Frontal cortex (tissue), 3 donors: ENCODE measurements at regions not wholly inside any gene's neighbourhood (a gene's known extent, or its start where the extent isn't known, plus 50 kb on each side); places are given as distances from the start of the nearest gene placed in this dataset.

Experiments used
- DNase-seq, 2 donors: peaks; one replicate each; pipeline ENCODE4 v3.0.0; 2012; ENCODE audit warnings: low spot score in 2 of 2
- FAIRE-seq: peaks from 2 replicates; lab custom pipeline; 2012; peaks lifted over from hg19 to GRCh38; lab: Jason Lieb, UNC
- donor health status: control.
- donor health status: control.
- donor health status: control.

- DNase-seq (no peak), FAIRE-seq (no peak)
These were observed 312.5 kb upstream of the HS6ST1 start for GRCh38 chr2:128630974-128631697.

DNA sequence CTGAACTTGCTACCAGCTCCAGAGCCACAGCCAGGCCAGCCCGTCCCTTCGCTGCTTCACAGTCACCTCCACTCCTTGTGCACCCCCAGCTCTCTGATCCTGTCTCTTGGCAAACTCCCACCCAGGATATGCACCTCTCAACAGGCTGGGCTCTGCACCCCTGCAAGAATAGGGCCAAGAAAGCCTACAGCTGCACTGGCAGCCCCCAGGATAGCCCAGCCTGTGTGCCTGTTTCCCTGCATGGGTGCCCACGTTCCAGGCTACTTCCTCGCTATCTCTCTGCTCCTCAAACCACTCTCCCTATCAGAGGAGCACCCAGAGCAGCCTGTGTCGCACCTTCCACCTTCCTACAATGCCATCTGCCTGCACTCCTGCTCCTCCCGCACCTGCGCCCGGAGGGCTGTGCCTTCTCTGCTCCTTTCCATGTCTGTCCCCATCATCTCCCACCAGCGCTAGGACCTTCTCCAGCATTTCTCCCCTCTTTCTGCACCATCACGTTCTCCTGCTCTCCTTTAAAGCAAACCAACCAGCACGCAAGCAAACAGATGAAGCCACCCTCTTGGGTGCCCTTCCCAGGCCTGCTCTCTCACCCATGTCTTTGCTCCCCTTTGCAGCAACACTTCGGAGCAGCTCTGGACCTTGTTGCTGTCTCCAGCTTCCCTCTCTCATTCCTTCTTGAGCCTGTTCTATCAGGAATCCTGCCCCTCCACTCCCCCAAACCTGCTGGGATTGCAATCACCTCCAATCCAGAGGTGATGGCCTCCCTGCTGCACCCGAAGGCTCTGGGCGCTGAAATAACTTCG, 313.2 kb upstream of the HS6ST1 start:
- FAIRE-seq (no peak), DNase-seq (no peak)

- DNase-seq (no peak), FAIRE-seq (no peak)
These were observed 313.8 kb upstream of the HS6ST1 start for GRCh38 chr2:128632501-128632800.

- no peak for FAIRE-seq
- no peak for DNase-seq
These were observed 314.8 kb upstream of the HS6ST1 start for GRCh38 chr2:128633501-128633900.

DNA sequence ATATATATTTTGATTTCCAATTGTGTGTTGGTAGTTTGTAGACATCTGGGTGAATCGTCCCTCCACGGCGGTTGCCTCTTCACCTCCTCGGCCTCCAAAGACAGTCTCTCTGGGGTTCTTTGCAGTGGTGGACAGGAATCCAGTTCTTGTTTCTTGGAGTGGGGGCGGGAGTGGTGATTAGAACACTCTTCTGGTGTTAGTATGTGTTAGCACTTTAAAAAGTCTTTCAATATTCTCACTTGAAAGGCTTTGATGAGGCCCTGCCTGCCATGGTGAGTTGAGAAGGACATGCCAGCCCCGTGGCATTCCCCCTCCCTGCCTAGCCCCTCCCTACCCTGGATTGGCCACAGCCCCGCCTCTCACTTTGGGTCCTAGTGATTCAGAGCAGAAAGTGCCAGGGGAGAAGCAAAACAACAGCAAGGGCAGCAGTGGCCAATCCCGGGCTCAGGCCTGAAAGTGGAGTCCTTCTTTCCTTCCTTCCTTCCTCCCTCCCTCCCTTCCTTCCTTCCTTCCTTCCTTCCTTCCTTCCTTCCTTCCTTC, 316.8 kb upstream of the HS6ST1 start:
- DNase-seq (no peak), FAIRE-seq (no peak)

- DNase-seq, result no peak
- no peak for FAIRE-seq
These were observed 318.1 kb upstream of the HS6ST1 start for GRCh38 chr2:128636802-128637147.

- no peak for FAIRE-seq
- DNase-seq, result no peak
These were observed 318.9 kb upstream of the HS6ST1 start for GRCh38 chr2:128637481-128638155.

GRCh38 chr2:128638341-128639119, 319.9 kb upstream of the HS6ST1 start:
- FAIRE-seq (no peak), DNase-seq (peak; percentile 53 to 63)

GRCh38 chr2:128639120-128639477, 320.4 kb upstream of the HS6ST1 start:
- no peak for FAIRE-seq

GRCh38 chr2:128639693-128640092, 321.0 kb upstream of the HS6ST1 start:
- FAIRE-seq (no peak), DNase-seq (no peak)

More at GRCh38 chr2:128639120-128639477, 320.4 kb upstream of the HS6ST1 start:
- DNase-seq, result no peak

GRCh38 chr2:128640166-128640844, 321.6 kb upstream of the HS6ST1 start:
- FAIRE-seq, result no peak
- no peak for DNase-seq

GRCh38 chr2:128640845-128641360, 322.2 kb upstream of the HS6ST1 start:
- FAIRE-seq (no peak), DNase-seq (no peak)

GRCh38 chr2:128641421-128642080, 322.9 kb upstream of the HS6ST1 start:
- FAIRE-seq (no peak), DNase-seq (no peak)

DNA sequence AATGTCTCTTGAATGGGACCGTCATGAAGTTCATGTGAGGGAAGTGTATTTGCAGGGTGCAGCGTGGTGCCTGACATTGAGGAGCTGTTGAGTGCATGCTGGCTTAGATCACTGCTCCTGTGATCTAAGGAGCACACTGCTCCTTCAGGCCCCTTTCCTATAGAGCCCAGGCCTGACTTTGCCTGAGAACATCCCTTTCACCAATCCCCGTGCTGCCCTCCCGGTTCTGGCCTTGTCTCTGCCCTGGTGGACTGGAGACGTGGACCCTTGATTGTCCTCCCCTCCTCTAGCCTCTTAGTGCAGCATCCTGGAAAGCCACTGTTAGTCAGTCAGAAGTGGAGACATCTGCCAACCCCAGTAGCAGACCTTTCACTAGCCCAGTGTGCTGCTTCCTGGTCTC, 323.6 kb upstream of the HS6ST1 start:
- DNase-seq (no peak), FAIRE-seq (no peak)

GRCh38 chr2:128642821-128643220, 324.2 kb upstream of the HS6ST1 start:
- no peak for DNase-seq
- FAIRE-seq, result no peak

GRCh38 chr2:128643221-128644065, 324.8 kb upstream of the HS6ST1 start:
- FAIRE-seq (no peak), DNase-seq (no peak)

- no peak for DNase-seq
- no peak for FAIRE-seq
These were observed 325.5 kb upstream of the HS6ST1 start for GRCh38 chr2:128644156-128644555.

GRCh38 chr2:128644718-128645256, 326.1 kb upstream of the HS6ST1 start:
- FAIRE-seq (no peak), DNase-seq (no peak)
